ENCODE measurements at regions not wholly inside any gene's neighbourhood (a gene's known extent, or its start where the extent isn't known, plus 50 kb on each side); places are given as distances from the start of the nearest gene placed in this dataset.

- TF ChIP-seq POLR2AphosphoS5 (IDR thresholded peaks at IDR 0.05; ENCODE audit: low read depth, low read length), result no peak
- TF ChIP-seq YY1 (IDR thresholded peaks at IDR 0.05; ENCODE audit: low read depth, low read length), result no peak
- no peak for TF ChIP-seq ATF3 (IDR thresholded peaks at IDR 0.05; ENCODE audit: insufficient read depth, low read depth, low read length)
- TF ChIP-seq CTCF (IDR thresholded peaks at IDR 0.05; ENCODE audit: control extremely low read depth in 1 of 3, insufficient read depth in 1 of 3, low read depth in 1 of 3, low read length in 3 of 3), result no peak
- no peak for TF ChIP-seq KDM1A (IDR thresholded peaks at IDR 0.05; ENCODE audit: borderline replicate concordance, low read length)
- TF ChIP-seq EZH2 (IDR thresholded peaks at IDR 0.05; ENCODE audit: low read depth, low read length, severe bottlenecking), result no peak
- no peak for TF ChIP-seq SP1 (IDR thresholded peaks at IDR 0.05; ENCODE audit: low read depth, low read length)
- no peak for TF ChIP-seq POLR2A (IDR thresholded peaks at IDR 0.05; ENCODE audit: control extremely low read depth in 1 of 2, low read depth in 2 of 2, low read length in 2 of 2)
- no peak for TF ChIP-seq CHD1 (IDR thresholded peaks at IDR 0.05; ENCODE audit: low read depth, low read length)
- no peak for TF ChIP-seq EP300 (IDR thresholded peaks at IDR 0.05; ENCODE audit: borderline replicate concordance in 1 of 2, low read depth in 2 of 2, low read length in 2 of 2)
- no peak for TF ChIP-seq KDM4A (IDR thresholded peaks at IDR 0.05; ENCODE audit: low read depth, low read length, severe bottlenecking)
Observed at GRCh38 chr13:76223999-76224398, 587.9 kb downstream of the LMO7 start.

Measured in H1 (cell line).